Liver (tissue), 3 donors: ENCODE measurements at regions not wholly inside any gene's neighbourhood (a gene's known extent, or its start where the extent isn't known, plus 50 kb on each side); places are given as distances from the start of the nearest gene placed in this dataset.

Source experiments
- CTCF ChIP-seq: fragments of 150-350 bp; IDR thresholded peaks from 2 replicates; pipeline ENCODE4 v1.5.1; 2017; ENCODE audit warnings: improper control_type of control experiment, low read depth, low read length; ENCODE audit not compliant: missing input control
- FOXA1 ChIP-seq: IDR thresholded peaks from 2 replicates; pipeline ENCODE4 v1.6.1; 2016; ENCODE audit warnings: antibody characterized with exemption
- FOXA2 ChIP-seq: IDR thresholded peaks from 2 replicates; pipeline ENCODE4 v1.6.1; 2016; ENCODE audit warnings: antibody characterized with exemption
- GABPA ChIP-seq, 2 donors: IDR thresholded peaks in 1 of 2; conservative IDR thresholded peaks in 1 of 2; 2 replicates each; pipeline ENCODE4 v1.6.1; 2016; ENCODE audit warnings: antibody characterized with exemption in 2 of 2, mild to moderate bottlenecking in 1 of 2, moderate library complexity in 1 of 2
- HNF4A ChIP-seq, 2 donors: conservative IDR thresholded peaks; 2 replicates each; pipeline ENCODE4 v1.6.1; 2016; ENCODE audit warnings: antibody characterized with exemption in 2 of 2, mild to moderate bottlenecking in 2 of 2
- JUND ChIP-seq, 2 donors: IDR thresholded peaks; 2 replicates each; pipeline ENCODE4 v1.6.1; 2016; ENCODE audit warnings: antibody characterized with exemption in 2 of 2
- MAX ChIP-seq: IDR thresholded peaks from 2 replicates; pipeline ENCODE4 v1.6.1; 2016; ENCODE audit warnings: antibody characterized with exemption
- RAD21 ChIP-seq, 2 donors: IDR thresholded peaks; 2 replicates each; pipeline ENCODE4 v1.6.1; 2016; ENCODE audit warnings: antibody characterized with exemption in 2 of 2, mild to moderate bottlenecking in 2 of 2
- TAF1 ChIP-seq: conservative IDR thresholded peaks from 2 replicates; pipeline ENCODE4 v1.6.1; 2016; ENCODE audit warnings: antibody characterized with exemption, mild to moderate bottlenecking
- donor health status: healthy.
- donor health status: healthy.

- TF ChIP-seq CTCF (no peak), RAD21 (IDR thresholded peaks at IDR 0.05) (no peak), TAF1 (no peak), FOXA2 (no peak), FOXA1 (no peak), HNF4A (conservative IDR thresholded peaks at IDR 0.05) (no peak), GABPA (IDR thresholded peaks at IDR 0.05 in 1 of 2, conservative IDR thresholded peaks at IDR 0.05 in 1 of 2) (no peak), JUND (IDR thresholded peaks at IDR 0.05) (no peak), MAX (no peak)
Observed at GRCh38 chr6:139556532-139556931, 182.1 kb upstream of the CITED2 start.
